ENCODE measurements at regions not wholly inside any gene's neighbourhood (a gene's known extent, or its start where the extent isn't known, plus 50 kb on each side); places are given as distances from the start of the nearest gene placed in this dataset.

- no peak for TF ChIP-seq CTCF (IDR thresholded peaks at IDR 0.05)
- Histone ChIP-seq H3K4me3 (no peak overlapping the region), H3K27ac (no peak overlapping the region), H3K4me1 (peaks cover 0 to 2% (median 0%) of the 10 kb centered on the region in 4 donors), H3K36me3 (no peaks in the 10 kb centered on the region), H3K27me3 (no peaks in the 10 kb centered on the region), H3K9me3 (no peaks in the 10 kb centered on the region)
- intact Hi-C loops (cut with DNase I; ENCODE audit: low total_unique reads): no loop called here
- DNase-seq: no peak
These were observed 228.1 kb upstream of the PPARGC1A start for GRCh38 chr4:24117975-24118374.

GRCh38 chr4:24116107-24116506 is 226.3 kb upstream of the PPARGC1A start:
- intact Hi-C loops (cut with DNase I; ENCODE audit: low total_unique reads): no loop called here
- Histone ChIP-seq H3K9me3 (no peaks in the 10 kb centered on the region), H3K36me3 (no peaks in the 10 kb centered on the region), H3K27me3 (no peaks in the 10 kb centered on the region), H3K4me3 (no peak overlapping the region), H3K4me1 (peaks cover 0 to 2% (median 0%) of the 10 kb centered on the region in 4 donors), H3K27ac (no peak overlapping the region)
- DNase-seq: no peak
- no peak for TF ChIP-seq CTCF (IDR thresholded peaks at IDR 0.05)

- peaks cover 0 to 2% (median 0%) of the 10 kb centered on the region in 4 donors for H3K4me1 ChIP-seq
- H3K36me3 ChIP-seq: no peaks in the 10 kb centered on the region
- H3K4me3 ChIP-seq: no peak overlapping the region
- H3K27ac ChIP-seq: no peak overlapping the region
- no peak for DNase-seq
- TF ChIP-seq CTCF (IDR thresholded peaks at IDR 0.05): no peak
- intact Hi-C loops (cut with DNase I; ENCODE audit: low total_unique reads): no loop called here
- H3K27me3 ChIP-seq: no peaks in the 10 kb centered on the region
- H3K9me3 ChIP-seq: no peaks in the 10 kb centered on the region
These were observed 225.2 kb upstream of the PPARGC1A start for GRCh38 chr4:24114919-24115500.

- Histone ChIP-seq H3K4me3 (no peak overlapping the region), H3K9me3 (no peaks in the 10 kb centered on the region), H3K27me3 (no peaks in the 10 kb centered on the region), H3K4me1 (peaks cover 0 to 2% (median 0%) of the 10 kb centered on the region in 4 donors), H3K27ac (no peak overlapping the region), H3K36me3 (no peaks in the 10 kb centered on the region)
- intact Hi-C loops (cut with DNase I; ENCODE audit: low total_unique reads): no loop called here
- no peak for TF ChIP-seq CTCF (IDR thresholded peaks at IDR 0.05)
- no peak for DNase-seq
These were observed 224.6 kb upstream of the PPARGC1A start for GRCh38 chr4:24114444-24114843.

- Histone ChIP-seq H3K27ac (no peak overlapping the region), H3K4me1 (no peaks in the 10 kb centered on the region), H3K4me3 (no peak overlapping the region), H3K9me3 (no peaks in the 10 kb centered on the region), H3K27me3 (no peaks in the 10 kb centered on the region), H3K36me3 (no peaks in the 10 kb centered on the region)
- DNase-seq: no peak
- intact Hi-C loops (cut with DNase I; ENCODE audit: low total_unique reads): no loop called here
- TF ChIP-seq CTCF (IDR thresholded peaks at IDR 0.05): no peak
These were observed 222.6 kb upstream of the PPARGC1A start for GRCh38 chr4:24112466-24112865.

- no peak overlapping the region for H3K4me3 ChIP-seq
- intact Hi-C loops (cut with DNase I; ENCODE audit: low total_unique reads): no loop called here
- H3K9me3 ChIP-seq: no peaks in the 10 kb centered on the region
These were observed 218.7 kb upstream of the PPARGC1A start for GRCh38 chr4:24108567-24108966.

More at GRCh38 chr4:24108567-24108966, 218.7 kb upstream of the PPARGC1A start:
- H3K27ac ChIP-seq: no peak overlapping the region
- peaks cover 0 to 9% (median 0%) of the 10 kb centered on the region in 4 donors for H3K4me1 ChIP-seq
- H3K36me3 ChIP-seq: no peaks in the 10 kb centered on the region
- no peak for DNase-seq
- no peak for TF ChIP-seq CTCF (IDR thresholded peaks at IDR 0.05)
- H3K27me3 ChIP-seq: no peaks in the 10 kb centered on the region

All from tibial artery (tissue), 4 donors.